GM23338 (cell line): ENCODE measurements at regions not wholly inside any gene's neighbourhood (a gene's known extent, or its start where the extent isn't known, plus 50 kb on each side); places are given as distances from the start of the nearest gene placed in this dataset.

Experiments used
- ATAC-seq: fragments of 200-7000 bp; cut with Tn5 transposase; 3 replicates; pipeline ENCODE4 v1.9.1; 2020
- DNase-seq: peaks from one replicate; pipeline ENCODE4 v3.0.0-alpha.2; 2015; ENCODE audit warnings: low spot score
- H2AFZ ChIP-seq: fragments of 200-600 bp; sonication (generic); 2 replicates; pipeline ENCODE4 v1.8.0; 2016; ENCODE audit warnings: antibody characterized with exemption, mild to moderate bottlenecking, moderate library complexity
- H3F3A ChIP-seq: fragments of 200-600 bp; sonication (generic); replicated peaks from 2 replicates; pipeline ENCODE4 v1.8.0; 2017; ENCODE audit warnings: antibody characterized with exemption, mixed run types, low read depth
- H3K27ac ChIP-seq: fragments of 200-600 bp; sonication (generic); 2 replicates; pipeline ENCODE4 v1.6.1; 2016; ENCODE audit warnings: low read depth
- H3K27me3 ChIP-seq: fragments of 200-600 bp; sonication (generic); 2 replicates; pipeline ENCODE4 v1.8.0; 2016; ENCODE audit warnings: mild to moderate bottlenecking, mixed run types, moderate library complexity; ENCODE audit not compliant: insufficient read depth
- H3K36me3 ChIP-seq: fragments of 200-600 bp; sonication (generic); 2 replicates; pipeline ENCODE4 v1.8.0; 2016; ENCODE audit warnings: mild to moderate bottlenecking; ENCODE audit not compliant: insufficient read depth
- H3K4me1 ChIP-seq: fragments of 200-600 bp; sonication (generic); 2 replicates; pipeline ENCODE4 v1.8.0; 2016; ENCODE audit warnings: mild to moderate bottlenecking, moderate library complexity; ENCODE audit not compliant: insufficient read depth
- H3K4me2 ChIP-seq: fragments of 200-600 bp; sonication (generic); 2 replicates; pipeline ENCODE4 v1.7.1; 2017; ENCODE audit warnings: mixed run types
- H3K4me3 ChIP-seq: fragments of 200-600 bp; sonication (generic); 2 replicates; pipeline ENCODE4 v1.6.1; 2016; ENCODE audit warnings: mixed run types
- H3K79me2 ChIP-seq: fragments of 200-600 bp; sonication (generic); replicated peaks from 2 replicates; pipeline ENCODE4 v1.8.0; 2017; ENCODE audit warnings: mild to moderate bottlenecking; ENCODE audit not compliant: insufficient read depth
- H3K9me2 ChIP-seq: fragments of 200-600 bp; sonication (generic); 2 replicates; pipeline ENCODE4 v1.8.0; 2017; ENCODE audit not compliant: insufficient read depth
- H4K20me1 ChIP-seq: fragments of 200-600 bp; sonication (generic); replicated peaks from 2 replicates; pipeline ENCODE4 v1.8.0; 2017; ENCODE audit warnings: mild to moderate bottlenecking; ENCODE audit not compliant: insufficient read depth
- H3K27ac Mint-ChIP-seq: 2 replicates; pipeline ENCODE4 v1.8.0; 2020; ENCODE audit warnings: inconsistent platforms, mild to moderate bottlenecking, moderate library complexity, mixed read lengths
- H3K27me3 Mint-ChIP-seq: 3 replicates; pipeline ENCODE4 v1.8.0; 2022; ENCODE audit warnings: low read depth, mild to moderate bottlenecking, moderate library complexity, mixed read lengths, inconsistent platforms; ENCODE audit not compliant: insufficient read depth, poor library complexity
- H3K36me3 Mint-ChIP-seq: 3 replicates; pipeline ENCODE4 v1.8.0; 2021; ENCODE audit warnings: low read depth, mild to moderate bottlenecking, inconsistent platforms, moderate library complexity, mixed read lengths
- H3K4me1 Mint-ChIP-seq: 3 replicates; pipeline ENCODE4 v1.8.0; 2020; ENCODE audit warnings: mild to moderate bottlenecking, inconsistent platforms, mixed read lengths
- H3K4me3 Mint-ChIP-seq: 3 replicates; pipeline ENCODE4 v1.8.0; 2021; ENCODE audit warnings: moderate library complexity, mild to moderate bottlenecking, inconsistent platforms, mixed read lengths
- H3K9me3 Mint-ChIP-seq: 3 replicates; pipeline ENCODE4 v1.8.0; 2020; ENCODE audit warnings: moderate library complexity, mild to moderate bottlenecking, inconsistent platforms, mixed read lengths
- CREB1 ChIP-seq: fragments of 250-450 bp; sonication (Bioruptor Pico); IDR thresholded peaks from 2 replicates; pipeline ENCODE4 v1.5.0; 2020; ENCODE audit warnings: low read depth, mild to moderate bottlenecking, moderate library complexity
- CTCF ChIP-seq, 2 experiments: fragments of 200-600 bp in 1 of 2; sonication (generic) in 1 of 2; conservative IDR thresholded peaks; 2 replicates each; pipeline versions ENCODE4 v1.5.1 to v1.6.1; 2016 to 2017; ENCODE audit warnings: antibody characterized with exemption in 2 of 2, low read depth in 2 of 2, mild to moderate bottlenecking in 2 of 2, moderate library complexity in 1 of 2
- EZH2 ChIP-seq: fragments of 200-600 bp; sonication (generic); IDR thresholded peaks from one replicate; pipeline ENCODE4 v1.8.0; 2017; ENCODE audit warnings: antibody characterized with exemption, mild to moderate bottlenecking, low read depth; ENCODE audit not compliant: unreplicated experiment
- EZH2phosphoT487 ChIP-seq: fragments of 200-600 bp; sonication (generic); IDR thresholded peaks from one replicate; pipeline ENCODE4 v1.8.1; 2018; ENCODE audit warnings: antibody characterized with exemption; ENCODE audit not compliant: unreplicated experiment
- JUNB ChIP-seq: IDR thresholded peaks from one replicate; pipeline ENCODE4 v1.6.1; 2016; ENCODE audit warnings: antibody characterized with exemption; ENCODE audit not compliant: unreplicated experiment
- NANOG ChIP-seq: IDR thresholded peaks from 2 replicates; pipeline ENCODE4 v1.6.1; 2016; ENCODE audit warnings: antibody characterized with exemption, borderline replicate concordance
- REST ChIP-seq: IDR thresholded peaks from one replicate; pipeline ENCODE4 v1.6.1; 2018; ENCODE audit warnings: antibody characterized with exemption; ENCODE audit not compliant: unreplicated experiment
- STAT1 ChIP-seq: IDR thresholded peaks from one replicate; pipeline ENCODE4 v1.6.1; 2016; ENCODE audit warnings: antibody characterized with exemption; ENCODE audit not compliant: unreplicated experiment
- ZNF114 ChIP-seq: fragments of 250-450 bp; sonication (Bioruptor Pico); IDR thresholded peaks from 2 replicates; pipeline ENCODE4 v1.5.0; 2020; ENCODE audit warnings: mild to moderate bottlenecking, moderate library complexity
- ZNF331 ChIP-seq: fragments of 250-450 bp; sonication (Bioruptor Pico); IDR thresholded peaks from 2 replicates; pipeline ENCODE4 v1.5.0; 2020; ENCODE audit warnings: low read depth, mild to moderate bottlenecking, moderate library complexity
- ZNF462 ChIP-seq: fragments of 250-450 bp; sonication (Bioruptor Pico); IDR thresholded peaks from 2 replicates; pipeline ENCODE4 v1.5.0; 2020; ENCODE audit warnings: mild to moderate bottlenecking, moderate library complexity

GRCh38 chr2:129732630-129733026 is 246.8 kb upstream of the RAB6C start (continued):
- TF ChIP-seq ZNF462 (CRISPR knock-in tag) (no peak), EZH2 (no peak), JUNB (no peak), EZH2phosphoT487 (no peak), CTCF (conservative IDR thresholded peaks at IDR 0.05; ENCODE audit: low read depth in 2 of 2) (no peak)

- Mint-ChIP-seq H3K27ac (no peak overlapping the region), H3K4me3 (no peak overlapping the region), H3K9me3 (no peaks in the 10 kb centered on the region), H3K4me1 (peaks cover 10% of the 10 kb centered on the region; the same call in 2 of the 3 replicates), H3K36me3 (no peaks in the 10 kb centered on the region), H3K27me3 (no peaks in the 10 kb centered on the region)
- Histone ChIP-seq H3K79me2 (no peaks in the 10 kb centered on the region), H3K4me3 (no peak overlapping the region), H4K20me1 (no peaks in the 10 kb centered on the region), H3K4me1 (no peaks in the 10 kb centered on the region), H2AFZ (no peak overlapping the region), H3K4me2 (no peak overlapping the region), H3K9me2 (peaks cover 6% of the 10 kb centered on the region; the same call in 1 of the 2 replicates), H3K36me3 (no peaks in the 10 kb centered on the region), H3K27me3 (no peaks in the 10 kb centered on the region), H3K27ac (no peak overlapping the region), H3F3A (no peaks in the 10 kb centered on the region)
- no peak for DNase-seq
- ATAC-seq: no peak
- TF ChIP-seq REST: no peak
- no peak for TF ChIP-seq STAT1
- no peak for TF ChIP-seq EZH2
- no peak for TF ChIP-seq EZH2phosphoT487
- no peak for TF ChIP-seq CREB1
- no peak for TF ChIP-seq ZNF114 (CRISPR knock-in tag)
- TF ChIP-seq CTCF (conservative IDR thresholded peaks at IDR 0.05; ENCODE audit: low read depth in 2 of 2): no peak
- TF ChIP-seq JUNB: no peak
- no peak for TF ChIP-seq NANOG
- no peak for TF ChIP-seq ZNF331
Observed at GRCh38 chr2:129733041-129733440, 246.4 kb upstream of the RAB6C start.
